HCEC 1CT (cell line): ENCODE measurements at regions not wholly inside any gene's neighbourhood (a gene's known extent, or its start where the extent isn't known, plus 50 kb on each side); places are given as distances from the start of the nearest gene placed in this dataset.

Experiments used
- DNase-seq: peaks from one replicate; pipeline ENCODE4 v3.0.0-alpha.2; 2017

DNA sequence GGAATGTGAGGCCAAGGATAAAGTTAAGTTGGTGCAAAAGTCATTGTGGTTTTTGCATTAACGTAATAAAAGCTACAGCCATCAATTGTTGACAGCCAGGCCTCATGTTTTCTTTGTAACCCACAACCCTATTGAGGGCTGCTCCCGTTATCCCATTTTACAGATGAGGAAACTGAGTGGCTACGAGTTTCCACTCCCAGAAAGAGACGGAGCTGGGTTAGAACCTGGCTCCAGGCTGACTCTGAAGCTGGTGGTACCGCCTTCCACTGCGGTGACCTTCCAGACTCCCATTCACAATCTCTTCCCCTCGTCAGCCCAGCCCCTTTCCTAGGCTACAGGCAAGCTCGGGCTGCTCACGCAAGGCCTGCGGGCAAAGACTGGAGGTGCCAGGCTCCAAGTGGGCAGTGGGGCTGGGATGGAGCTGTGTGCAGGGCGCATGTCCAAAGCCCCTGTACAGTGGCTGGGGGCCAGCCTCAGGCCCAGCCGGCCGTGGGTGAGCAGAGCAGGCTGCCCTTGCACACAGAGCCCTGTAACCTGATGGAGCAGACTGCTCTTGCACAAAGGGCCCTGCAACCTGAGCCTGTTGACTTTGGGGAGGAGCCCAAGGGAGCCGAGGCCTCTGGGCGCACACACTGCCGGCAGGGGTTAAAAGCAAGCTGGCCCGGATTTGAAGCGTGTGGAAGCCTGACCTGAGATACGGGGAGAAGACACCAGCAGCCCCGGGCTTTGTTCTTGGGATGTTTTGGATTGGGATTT lies 97.4 kb upstream of the TMPRSS2 start:
- no peak for DNase-seq

- DNase-seq = no peak
Observed at GRCh38 chr21:41604583-41605041, 96.7 kb upstream of the TMPRSS2 start.

GRCh38 chr21:41603476-41603875 lies 95.5 kb upstream of the TMPRSS2 start:
- DNase-seq = no peak

DNA sequence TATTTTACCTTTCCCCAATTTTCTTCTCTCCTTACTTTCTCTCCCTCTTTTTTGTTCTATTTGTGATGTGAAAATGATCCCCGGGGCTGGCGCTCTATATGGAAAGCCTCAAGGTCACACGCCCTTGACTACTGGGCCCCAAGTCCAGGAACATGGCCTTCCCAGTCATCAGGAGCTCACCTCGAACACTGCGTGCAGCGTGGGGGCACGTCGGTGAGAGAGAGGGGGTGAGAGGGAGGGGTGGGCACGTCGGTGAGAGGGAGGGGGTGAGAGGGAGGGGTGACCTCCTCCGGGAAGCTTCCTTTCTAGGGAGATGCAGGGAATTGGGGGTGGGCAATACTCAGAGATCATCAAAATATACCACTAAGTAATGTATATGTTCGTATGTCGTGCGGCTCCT lies 94.6 kb upstream of the TMPRSS2 start:
- no peak for DNase-seq

DNA sequence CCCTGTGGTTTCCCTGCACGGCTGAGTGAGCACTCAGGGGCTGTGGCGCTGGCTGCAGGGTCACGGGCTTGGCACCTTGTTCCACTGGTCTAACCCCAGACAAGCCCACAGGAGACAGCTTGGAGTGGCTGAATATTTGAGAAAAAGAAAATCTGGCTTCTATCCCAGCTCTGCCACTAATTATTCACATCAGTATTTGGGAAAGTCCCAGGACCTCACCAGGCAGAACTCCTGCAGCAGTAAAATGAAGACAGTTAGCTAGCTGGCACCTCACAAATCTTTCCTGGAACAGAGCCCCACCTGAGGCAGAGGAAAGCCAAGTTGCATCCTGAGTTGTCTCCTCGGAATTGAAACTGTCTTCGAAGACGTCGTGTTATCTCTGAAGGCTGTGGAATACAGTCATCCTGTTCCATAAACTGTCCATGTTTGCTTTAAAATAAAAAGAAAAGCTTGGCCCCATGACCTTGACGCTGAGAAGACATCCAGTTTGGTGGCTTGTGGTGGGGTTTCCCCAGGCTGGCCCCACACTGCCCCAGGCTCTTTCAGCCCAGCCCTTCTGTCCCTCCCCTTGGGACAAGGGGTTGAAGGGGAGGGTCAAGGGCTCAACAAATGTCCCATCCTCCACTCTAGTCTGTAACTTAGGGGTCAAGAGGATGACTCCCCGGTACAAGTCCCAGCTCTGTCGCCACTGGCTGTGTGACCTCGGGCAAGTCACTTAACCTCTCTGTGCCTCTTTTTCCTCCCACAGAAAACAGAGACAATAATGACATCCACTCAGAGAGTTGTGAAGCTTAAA lies 93.8 kb upstream of the TMPRSS2 start:
- DNase-seq = no peak

- no peak for DNase-seq
Observed at GRCh38 chr21:41600961-41601572, 93.1 kb upstream of the TMPRSS2 start.

GRCh38 chr21:41600556-41600955 lies 92.6 kb upstream of the TMPRSS2 start:
- DNase-seq = no peak

- no peak for DNase-seq
Observed at GRCh38 chr21:41600116-41600515, 92.2 kb upstream of the TMPRSS2 start.

DNA sequence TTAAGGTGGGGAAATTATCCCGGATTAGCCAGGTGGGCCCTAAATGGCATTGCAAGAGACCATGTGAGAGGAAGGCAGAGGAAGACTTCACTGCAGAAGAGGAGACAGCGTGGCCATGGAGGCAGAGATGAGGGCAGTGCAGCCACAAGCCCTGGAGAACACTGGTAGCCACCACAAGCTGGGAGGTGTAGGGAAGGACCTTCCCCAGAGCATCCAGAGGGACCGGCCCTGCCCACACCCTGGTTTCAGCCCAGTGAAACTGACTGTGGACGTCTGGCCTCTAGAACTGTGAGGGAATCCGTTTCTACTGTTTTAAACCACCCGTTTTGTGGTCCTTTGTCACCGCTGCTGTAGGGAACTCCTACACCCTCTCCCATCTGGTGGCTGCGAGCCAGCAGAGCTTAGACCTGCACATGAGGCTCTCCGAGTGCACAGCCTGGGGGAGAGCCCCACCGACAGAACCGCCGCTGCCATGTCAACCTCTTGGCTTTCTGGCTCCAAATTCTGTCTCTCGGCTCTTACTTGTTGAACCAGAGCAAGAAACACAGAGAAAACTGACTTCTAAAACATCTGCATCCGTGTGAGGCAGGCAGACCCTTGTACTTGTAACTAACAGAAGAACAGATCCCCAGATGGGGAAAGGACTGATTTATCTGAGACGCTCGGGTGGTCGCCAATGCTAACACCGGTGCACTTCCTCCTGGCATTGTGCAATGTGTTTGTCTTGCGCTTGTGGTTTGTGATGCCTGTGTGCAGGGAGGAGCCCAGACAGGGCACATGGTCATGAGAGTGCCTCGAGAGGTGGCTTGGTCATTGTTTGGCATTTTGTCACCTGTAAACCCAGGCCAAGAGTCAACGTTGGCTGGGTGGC lies 90.8 kb upstream of the TMPRSS2 start:
- DNase-seq = no peak

DNA sequence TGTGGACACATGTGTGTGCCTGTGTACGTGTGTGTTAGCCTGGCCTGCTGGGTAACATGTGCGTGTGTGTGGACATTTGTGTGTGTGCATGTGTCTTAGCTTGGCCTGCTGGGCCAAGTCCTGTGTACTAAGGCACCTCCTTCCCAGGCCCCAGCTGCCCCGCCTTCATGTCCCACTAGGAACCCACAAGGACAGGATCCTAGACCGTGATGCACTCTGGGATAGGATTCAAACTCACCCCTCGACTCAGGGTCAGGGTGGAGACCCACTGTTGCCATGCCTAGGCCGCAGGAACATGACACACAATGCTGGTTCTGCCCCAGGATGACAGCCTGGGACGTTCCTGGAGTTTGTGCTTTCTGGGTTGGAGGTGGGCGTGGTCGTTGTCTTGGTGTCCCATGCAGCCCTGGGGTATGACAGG lies 89.9 kb upstream of the TMPRSS2 start:
- no peak for DNase-seq

- no peak for DNase-seq
Observed at GRCh38 chr21:41597227-41597626, 89.3 kb upstream of the TMPRSS2 start.

DNA sequence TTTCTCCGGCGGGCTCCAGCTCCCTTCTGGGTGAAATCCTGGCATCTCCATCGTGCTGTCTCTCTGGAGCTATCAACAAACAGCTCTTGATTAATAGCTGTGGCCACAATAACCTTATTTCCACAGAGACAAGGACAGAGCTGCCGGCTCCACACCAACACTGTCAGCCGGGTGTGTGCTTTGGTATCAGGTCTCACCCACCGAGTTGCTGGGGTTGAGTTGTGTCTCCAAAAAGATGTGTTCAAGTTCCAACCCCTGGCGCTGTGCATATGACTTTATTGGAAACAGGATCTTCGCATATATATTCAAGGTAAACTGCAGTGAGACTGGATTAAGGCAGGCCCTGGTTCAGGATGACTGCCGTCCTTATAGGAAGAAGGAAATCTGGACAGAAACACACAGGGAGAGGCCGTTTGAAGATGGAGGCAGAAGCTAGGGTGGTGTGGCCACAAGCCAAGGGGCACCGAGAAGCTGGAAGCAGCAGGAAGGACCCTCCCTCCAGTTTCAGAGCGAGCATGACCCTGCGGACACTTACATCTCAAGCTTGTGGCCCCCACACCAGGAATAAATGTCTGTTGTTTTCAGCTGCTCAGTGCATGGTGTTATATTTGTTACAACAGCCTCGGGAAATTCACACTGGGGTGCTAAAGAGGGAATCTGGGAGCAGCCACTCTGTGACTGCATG lies 88.4 kb upstream of the TMPRSS2 start:
- no peak for DNase-seq

DNA sequence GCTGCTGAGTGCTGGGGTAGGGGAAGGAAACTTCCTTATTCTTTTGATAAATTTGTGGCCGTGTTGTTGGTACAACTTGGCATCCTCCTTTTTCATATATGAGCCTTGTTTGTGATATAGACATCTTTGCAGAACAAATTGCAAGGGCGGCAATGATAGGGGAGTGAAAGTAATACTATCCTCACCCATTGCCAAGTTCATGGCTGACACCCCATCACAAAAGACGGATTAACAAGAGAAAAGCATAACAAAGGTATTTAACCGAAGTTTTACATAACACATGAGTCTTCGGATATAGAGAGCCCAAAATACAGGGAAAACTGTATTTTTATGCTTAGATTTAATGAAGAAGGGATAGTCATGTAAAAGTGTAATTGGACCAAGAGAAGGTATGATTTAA lies 86.3 kb upstream of the TMPRSS2 start:
- no peak for DNase-seq

DNA sequence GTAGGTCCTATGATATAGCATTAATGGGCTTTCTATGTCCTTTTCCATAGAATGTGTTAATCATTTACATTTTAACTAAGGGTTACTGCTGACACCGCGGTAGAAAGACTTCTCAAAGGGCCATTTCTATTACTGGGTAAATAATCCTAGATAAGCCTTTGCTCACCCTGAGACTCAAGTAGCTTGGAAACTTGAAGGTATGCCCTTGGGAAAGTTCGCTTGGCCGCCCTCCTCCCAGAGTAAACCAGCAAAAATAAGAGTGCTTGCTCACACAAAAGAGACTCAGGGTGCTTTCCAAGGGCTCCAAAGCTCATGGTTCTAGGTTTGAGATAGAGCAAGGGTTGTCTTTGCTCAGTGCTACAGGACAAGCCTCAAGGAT lies 85.8 kb upstream of the TMPRSS2 start:
- no peak for DNase-seq

DNA sequence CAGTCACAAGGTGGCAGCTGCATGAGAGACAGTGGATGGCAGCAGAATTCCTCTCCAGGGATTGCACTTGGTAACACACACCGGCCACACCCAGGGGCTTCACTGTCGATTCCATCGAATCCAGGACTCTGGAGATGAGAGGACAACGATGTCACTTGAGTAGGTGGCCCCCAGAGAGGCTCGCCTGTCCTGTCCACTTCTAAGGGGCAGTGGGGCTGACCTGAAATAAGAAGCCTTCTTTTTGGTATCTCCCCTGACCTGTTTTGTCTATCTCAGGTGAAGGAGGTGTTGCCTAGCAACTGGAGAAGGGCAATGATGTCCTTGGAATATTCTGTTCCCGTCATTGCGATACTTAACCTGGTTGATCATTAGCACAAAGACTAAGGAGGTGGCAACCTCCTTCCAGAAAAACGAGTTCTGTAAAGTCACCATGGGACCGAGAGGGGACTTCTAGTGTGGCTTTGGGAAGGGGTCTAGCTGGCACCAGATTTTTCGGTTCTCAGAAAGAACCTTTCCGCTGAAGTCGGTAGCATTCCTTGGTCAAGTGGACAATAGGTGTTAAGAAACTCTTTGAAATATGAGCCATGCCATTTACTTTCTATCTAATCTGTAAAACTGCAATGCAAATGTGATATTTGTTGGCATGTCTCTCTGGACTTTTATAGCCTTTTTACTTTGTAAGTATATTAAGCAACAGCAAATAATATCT lies 85.2 kb upstream of the TMPRSS2 start:
- no peak for DNase-seq

DNA sequence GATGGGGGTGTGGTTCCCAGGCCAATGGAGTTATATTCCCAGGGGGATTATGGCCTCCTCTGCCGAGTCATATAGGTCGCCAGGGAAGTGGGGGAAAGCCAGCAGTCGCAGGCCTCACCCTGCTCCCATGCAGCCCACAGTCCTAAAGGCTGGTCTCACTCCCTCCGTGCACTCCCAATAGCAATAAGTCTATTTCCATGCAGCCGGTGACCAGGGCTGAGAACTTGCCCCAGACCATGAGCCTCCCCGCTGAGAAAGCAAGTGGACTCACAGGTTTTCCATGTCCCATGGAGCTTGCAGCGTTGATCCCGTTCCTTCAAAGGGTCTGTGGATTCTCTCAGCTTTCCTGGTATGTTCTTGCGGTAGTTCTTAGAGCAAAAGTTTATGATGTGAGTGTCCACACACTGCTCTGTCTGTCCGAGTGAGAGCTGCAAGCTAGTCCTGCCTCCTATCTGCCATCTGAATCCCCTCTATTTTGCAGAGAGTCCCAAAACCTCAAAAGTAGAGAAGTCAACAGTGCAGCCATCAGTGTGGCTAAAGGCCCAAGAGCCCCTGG lies 81.7 kb upstream of the TMPRSS2 start:
- no peak for DNase-seq

DNA sequence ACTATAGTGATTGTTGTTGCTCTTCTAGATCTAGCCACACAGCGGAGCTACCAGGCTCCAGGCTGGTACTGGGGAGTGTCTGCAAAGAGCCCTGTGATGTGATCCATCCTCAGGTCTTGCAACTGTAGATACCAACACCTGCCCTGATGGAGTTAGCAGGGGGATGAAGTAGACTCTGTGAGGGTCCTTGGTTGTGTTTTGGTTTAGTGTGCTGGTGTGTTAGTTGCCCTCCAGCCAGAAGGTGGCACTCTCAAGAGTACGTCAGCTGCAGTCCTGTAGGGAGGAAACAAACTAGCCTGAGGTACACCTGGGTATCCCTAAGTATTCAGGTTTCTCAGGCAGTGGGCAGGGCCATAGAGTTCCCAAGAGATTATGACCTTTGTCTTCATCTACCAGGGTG lies 81.2 kb upstream of the TMPRSS2 start:
- no peak for DNase-seq

- no peak for DNase-seq
Observed at GRCh38 chr21:41585199-41585994, 77.4 kb upstream of the TMPRSS2 start.

GRCh38 chr21:41584603-41585176 lies 76.7 kb upstream of the TMPRSS2 start:
- no peak for DNase-seq

- DNase-seq = no peak
Observed at GRCh38 chr21:41583274-41583790, 75.4 kb upstream of the TMPRSS2 start.
